ENCODE measurements at regions not wholly inside any gene's neighbourhood (a gene's known extent, or its start where the extent isn't known, plus 50 kb on each side); places are given as distances from the start of the nearest gene placed in this dataset.

DNA sequence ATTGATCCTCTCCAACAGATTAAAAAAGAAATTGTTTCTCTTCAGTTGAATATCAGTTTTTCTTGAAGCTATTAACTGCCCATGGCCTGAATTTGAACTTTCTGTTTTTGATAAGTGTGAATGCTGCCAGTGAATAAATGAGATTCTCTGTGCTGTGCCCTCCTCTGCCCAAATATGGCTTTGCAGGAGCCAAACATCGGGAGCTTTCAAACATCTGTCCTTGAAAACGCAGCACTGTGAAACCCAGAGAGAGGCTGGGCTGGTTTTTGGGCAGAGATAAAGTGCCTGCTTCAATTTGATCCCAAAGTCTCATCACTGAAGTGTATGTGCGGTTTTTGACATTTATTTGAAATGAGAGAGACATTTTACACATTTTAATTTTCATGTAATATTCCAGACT, 268.3 kb upstream of the SHH start:
- ATAC-seq (no peak), DNase-seq (no peak)
- no peaks in the 10 kb centered on the region for H3K27me3 ChIP-seq (ENCODE audit: low read depth)
- H3K4me1 ChIP-seq, result no peaks in the 10 kb centered on the region
- no peak overlapping the region for H3K27ac ChIP-seq
- no peak overlapping the region for H3K4me3 ChIP-seq
- intact Hi-C loops (cut with DNase I), result no loop called here
- TF ChIP-seq CTCF (IDR thresholded peaks at IDR 0.05), result no peak
- H3K36me3 ChIP-seq, result no peaks in the 10 kb centered on the region
- no peaks in the 10 kb centered on the region for H3K9me3 ChIP-seq

GRCh38 chr7:156080046-156080445, 267.8 kb upstream of the SHH start:
- TF ChIP-seq CTCF (IDR thresholded peaks at IDR 0.05), result no peak
- H3K27ac ChIP-seq, result no peak overlapping the region
- H3K9me3 ChIP-seq, result no peaks in the 10 kb centered on the region
- no peaks in the 10 kb centered on the region for H3K36me3 ChIP-seq
- intact Hi-C loops (cut with DNase I), result no loop called here
- DNase-seq (no peak), ATAC-seq (no peak)
- H3K4me1 ChIP-seq, result no peaks in the 10 kb centered on the region
- no peaks in the 10 kb centered on the region for H3K27me3 ChIP-seq (ENCODE audit: low read depth)
- no peak overlapping the region for H3K4me3 ChIP-seq

- no peaks in the 10 kb centered on the region for H3K36me3 ChIP-seq
- intact Hi-C loops (cut with DNase I), result no loop called here
- no peak overlapping the region for H3K4me3 ChIP-seq
- DNase-seq (no peak), ATAC-seq (no peak)
- H3K9me3 ChIP-seq, result no peaks in the 10 kb centered on the region
- no peaks in the 10 kb centered on the region for H3K27me3 ChIP-seq (ENCODE audit: low read depth)
- H3K4me1 ChIP-seq, result no peaks in the 10 kb centered on the region
- H3K27ac ChIP-seq, result no peak overlapping the region
- TF ChIP-seq CTCF (IDR thresholded peaks at IDR 0.05), result no peak
Observed at GRCh38 chr7:156079156-156079555, 266.9 kb upstream of the SHH start.

DNA sequence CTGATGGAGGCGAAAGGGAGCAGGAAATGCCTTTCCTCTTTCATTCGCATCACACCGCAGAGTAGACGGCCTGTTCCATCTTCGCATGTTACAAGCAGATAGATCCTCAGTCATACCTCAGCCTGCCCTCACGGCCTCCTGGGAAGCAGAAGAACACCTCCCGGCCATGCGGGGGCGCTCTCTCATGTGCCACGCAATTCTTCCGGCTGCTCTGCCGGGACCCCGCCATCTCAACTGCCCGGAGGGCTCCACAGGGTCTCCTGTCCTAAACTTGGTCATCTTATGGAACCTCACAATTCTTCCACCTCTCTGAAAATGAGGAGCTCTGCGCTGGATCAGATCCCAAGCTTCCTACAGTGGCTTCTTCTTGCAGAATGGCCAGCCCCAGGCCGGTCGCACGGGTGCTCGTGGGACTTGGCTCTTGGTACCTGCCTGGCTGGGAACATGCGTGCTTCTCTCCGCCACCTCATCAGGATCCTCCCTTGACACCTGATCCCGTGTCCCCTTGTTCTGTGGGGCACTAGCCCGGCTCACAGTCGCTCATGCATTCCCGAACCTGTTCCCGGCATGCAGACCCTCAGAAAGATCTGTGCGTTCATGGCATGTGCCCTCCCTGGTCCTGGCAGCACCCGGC, 262.8 kb upstream of the SHH start:
- Histone ChIP-seq H3K27ac (no peak overlapping the region), H3K4me1 (no peaks in the 10 kb centered on the region), H3K4me3 (no peak overlapping the region), H3K9me3 (no peaks in the 10 kb centered on the region), H3K27me3 (ENCODE audit: low read depth) (no peaks in the 10 kb centered on the region), H3K36me3 (no peaks in the 10 kb centered on the region)
- DNase-seq (no peak), ATAC-seq (no peak)
- no peak for TF ChIP-seq CTCF (IDR thresholded peaks at IDR 0.05)
- intact Hi-C loops (cut with DNase I), result no loop called here

DNA sequence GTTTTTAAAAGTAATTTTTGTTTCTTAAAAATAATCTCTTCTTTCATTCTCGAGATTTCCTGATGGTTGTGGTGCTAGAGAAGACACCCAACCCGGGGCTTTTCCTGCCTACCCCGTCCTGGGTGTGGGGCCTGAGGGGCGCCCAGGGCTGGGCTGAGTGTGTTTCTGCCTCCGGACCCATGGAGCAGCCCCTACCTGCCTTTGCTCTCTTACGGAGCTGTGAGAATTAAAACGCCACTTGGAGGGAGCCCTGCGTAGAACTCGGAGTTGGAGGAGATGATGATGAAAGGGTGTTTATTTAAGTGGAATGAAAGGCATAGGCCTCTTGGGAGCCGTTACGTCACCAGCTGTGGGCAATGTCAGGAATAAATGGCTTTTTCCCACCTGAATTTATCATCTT, 261.8 kb upstream of the SHH start:
- Histone ChIP-seq H3K27ac (no peak overlapping the region), H3K27me3 (ENCODE audit: low read depth) (no peaks in the 10 kb centered on the region), H3K4me1 (no peaks in the 10 kb centered on the region), H3K36me3 (no peaks in the 10 kb centered on the region), H3K4me3 (no peak overlapping the region), H3K9me3 (no peaks in the 10 kb centered on the region)
- DNase-seq (no peak), ATAC-seq (peak in 1 of 2 donors; percentile 62)
- intact Hi-C loops (cut with DNase I), result no loop called here
- TF ChIP-seq CTCF (IDR thresholded peaks at IDR 0.05), result no peak

Data from lower lobe of right lung (tissue), 2 donors.